HG03064 (cell line): ENCODE measurements at regions not wholly inside any gene's neighbourhood (a gene's known extent, or its start where the extent isn't known, plus 50 kb on each side); places are given as distances from the start of the nearest gene placed in this dataset.

ENCODE experiments used
- ATAC-seq: cut with Tn5 transposase; IDR thresholded peaks from one replicate; pipeline ENCODE4 v1.9.1; 2021; ENCODE audit warnings: low read depth; ENCODE audit not compliant: unreplicated experiment

DNA sequence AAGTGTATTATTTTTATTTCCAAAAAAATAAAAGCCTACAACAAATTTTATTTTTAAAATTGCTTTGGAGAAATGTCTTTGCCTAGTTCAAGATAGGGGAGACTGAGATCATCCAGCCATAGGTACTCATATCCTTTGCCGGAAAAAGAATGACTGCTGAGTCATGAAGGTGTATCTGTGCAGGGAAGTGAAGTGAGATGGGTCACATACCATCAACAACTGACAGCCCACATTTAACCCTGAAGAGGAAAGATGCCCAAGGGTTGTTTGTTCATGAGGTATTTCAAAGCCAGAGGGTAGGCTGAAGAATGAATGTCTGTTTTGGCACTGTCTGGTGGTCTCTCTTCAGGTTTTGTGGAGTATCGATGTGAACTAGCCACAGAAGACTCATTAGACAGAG is 106.7 kb upstream of the TTC29 start:
- no peak for ATAC-seq

DNA sequence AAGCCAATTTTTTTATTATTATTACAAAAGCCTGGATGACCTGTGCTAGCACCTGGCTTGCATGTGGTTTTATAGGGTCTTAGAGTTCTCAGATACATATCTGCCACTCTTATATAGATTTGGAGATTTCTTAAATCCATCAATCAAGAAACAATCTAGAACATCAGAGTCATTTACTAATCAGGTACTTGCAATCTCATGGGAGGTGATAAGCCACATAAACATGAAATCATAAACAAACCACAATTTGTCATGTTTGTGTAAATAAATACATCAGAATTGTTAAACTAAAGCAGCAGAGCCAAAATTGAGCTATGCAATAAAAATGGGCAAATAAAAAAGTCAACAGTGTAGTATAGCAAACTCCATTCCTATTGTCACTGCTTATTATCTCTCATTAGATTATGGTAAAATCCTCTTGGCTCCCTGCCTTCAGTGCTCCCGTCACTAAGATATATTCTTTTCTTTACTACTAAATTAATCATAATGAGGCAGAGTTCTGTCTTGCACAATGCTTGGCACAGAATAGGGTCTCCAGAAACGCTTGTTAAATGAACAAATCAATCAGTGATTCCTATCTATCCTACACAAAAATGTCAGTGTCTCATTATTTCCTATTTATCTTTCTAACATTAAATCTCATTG is 108.7 kb upstream of the TTC29 start:
- no peak for ATAC-seq

DNA sequence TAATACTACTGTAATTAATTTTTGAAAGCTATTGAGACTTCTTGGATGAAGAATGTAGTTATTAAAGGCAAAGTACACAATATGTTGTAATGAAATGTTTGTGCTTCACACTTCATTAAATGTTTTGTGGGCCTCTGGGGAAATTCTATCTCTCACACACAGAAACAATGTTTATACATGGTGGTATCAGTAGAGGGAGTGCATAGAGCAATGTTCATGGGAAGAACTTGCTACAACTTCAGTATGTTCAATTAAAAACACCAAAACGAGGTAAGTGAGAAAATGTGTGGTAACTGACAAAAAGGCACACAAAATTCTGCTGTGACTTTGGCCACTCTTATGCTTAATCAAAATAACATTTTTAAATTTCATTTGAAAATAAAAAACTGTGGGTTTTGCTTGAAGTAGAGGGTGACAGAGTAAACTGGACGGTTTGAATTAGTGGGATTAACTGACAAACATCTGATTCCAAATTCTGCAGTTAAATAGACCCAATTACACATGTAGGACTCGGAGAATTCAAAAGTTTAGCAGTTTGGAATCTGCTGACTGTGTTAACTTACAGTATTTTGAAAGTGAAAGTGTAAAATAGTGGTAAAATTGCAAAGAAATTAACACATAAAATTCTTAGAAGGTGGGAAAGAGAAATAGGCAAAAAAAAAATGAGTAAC is 111.4 kb upstream of the TTC29 start:
- ATAC-seq, result no peak

DNA sequence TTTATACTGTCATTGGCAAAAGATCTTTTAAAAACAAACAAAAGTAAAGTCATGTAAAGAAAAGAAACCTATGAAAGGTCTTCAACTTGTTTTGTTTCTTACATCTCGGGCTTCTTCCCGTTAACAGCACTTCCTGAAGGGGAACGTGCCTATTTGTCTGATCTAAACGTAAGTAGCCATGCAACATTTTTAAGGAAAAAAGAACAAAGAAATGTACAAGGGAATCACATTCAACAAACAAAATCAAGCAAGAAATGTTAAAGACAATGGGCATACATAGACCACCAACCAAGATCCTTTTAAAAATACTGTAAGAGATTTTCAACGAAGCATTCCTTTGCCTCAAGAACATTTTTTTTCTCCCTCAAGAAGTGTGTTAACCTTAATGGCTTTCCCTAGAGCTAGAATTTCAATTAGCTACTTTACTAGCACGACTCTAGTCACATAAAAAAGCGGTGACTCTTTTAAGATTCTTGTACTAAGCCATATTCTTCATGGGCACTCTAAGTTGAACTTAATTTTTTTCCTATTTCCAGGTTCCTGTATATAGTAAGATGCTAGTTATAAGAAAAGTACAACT is 112.0 kb upstream of the TTC29 start:
- no peak for ATAC-seq

DNA sequence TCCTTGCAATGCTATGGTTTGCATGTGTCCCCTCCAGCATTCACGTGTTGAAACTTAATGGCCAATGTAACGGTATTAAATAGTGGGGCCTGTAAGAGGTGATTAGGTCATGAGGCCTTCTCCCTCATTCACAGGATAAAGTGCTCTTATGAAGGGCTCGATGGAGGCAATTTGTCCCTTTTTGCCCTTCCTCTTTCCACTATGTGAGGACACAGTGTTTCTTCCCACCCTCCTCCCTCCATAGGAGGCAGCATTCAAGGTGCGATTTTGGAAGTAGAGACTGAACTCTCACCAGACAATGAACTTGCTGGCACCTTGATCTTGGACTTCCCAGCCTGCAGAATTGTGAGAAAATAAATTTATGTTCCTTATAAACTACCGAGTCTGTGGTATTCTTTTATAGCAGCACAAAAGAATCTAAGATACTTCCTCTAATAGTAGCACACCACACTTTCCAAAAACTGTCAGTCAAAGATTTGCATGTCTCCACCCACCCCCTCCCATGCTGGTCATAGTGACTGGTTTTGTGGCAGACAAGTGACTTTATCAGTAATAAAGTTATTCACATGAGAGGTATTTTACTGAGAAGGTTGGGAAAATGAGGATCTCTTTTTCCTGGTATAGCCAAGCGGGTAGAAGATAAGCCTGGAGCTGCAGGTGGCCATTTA is 113.5 kb upstream of the TTC29 start:
- no peak for ATAC-seq

DNA sequence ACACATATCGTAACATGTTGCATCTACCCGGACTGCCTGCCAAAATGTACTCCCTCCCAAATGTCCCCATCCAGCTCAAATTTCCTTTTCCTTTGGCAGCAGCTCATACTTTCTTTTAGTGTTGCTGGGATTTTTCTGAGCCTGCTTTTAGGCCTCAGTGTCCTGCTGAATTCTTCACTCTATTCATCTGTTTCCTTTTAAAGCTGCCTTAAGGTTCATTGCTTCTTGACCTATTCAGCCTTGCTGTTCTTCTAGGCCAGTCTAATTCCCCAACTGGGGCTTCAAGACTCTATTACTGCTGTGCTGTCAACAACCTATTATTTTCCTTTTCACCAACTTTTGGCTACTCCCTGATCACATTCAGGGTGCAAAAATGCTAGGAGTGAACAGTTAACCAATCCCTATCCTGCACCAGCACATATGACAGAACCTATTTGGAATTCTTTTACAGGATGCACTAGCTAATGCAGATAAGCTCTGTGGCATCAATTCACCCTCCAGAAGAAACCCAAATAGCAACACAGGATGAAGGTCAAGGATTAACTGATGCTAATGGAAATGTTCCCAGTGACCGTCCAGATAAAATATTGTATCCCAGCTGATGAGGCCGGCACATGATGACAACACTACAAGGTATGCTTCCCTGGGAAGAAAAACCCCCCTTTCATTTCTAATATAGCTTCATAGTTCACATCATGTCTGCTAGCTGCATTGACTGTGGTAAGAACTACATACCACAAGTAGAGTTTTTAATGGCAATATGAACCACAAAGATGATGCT is 114.7 kb upstream of the TTC29 start:
- no peak for ATAC-seq

DNA sequence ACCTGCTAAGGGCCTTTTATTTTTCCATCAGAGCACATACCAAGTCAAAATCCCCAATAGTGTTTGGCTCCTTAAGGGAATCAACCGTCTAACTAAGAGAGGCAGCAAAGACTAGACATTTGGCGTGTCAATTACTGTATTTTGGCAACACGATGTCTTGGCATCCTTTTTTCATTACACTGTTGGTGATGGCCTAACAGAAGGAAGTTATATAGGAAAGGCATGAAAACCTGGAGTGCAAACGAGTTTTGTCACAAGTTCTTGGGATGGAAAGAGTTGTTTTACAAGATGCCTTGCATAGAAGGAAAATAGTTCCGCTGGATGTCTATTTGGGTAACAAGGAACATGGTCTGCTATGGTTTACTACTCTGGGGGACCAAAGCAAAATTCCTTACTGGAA is 119.2 kb upstream of the TTC29 start:
- ATAC-seq, result no peak

DNA sequence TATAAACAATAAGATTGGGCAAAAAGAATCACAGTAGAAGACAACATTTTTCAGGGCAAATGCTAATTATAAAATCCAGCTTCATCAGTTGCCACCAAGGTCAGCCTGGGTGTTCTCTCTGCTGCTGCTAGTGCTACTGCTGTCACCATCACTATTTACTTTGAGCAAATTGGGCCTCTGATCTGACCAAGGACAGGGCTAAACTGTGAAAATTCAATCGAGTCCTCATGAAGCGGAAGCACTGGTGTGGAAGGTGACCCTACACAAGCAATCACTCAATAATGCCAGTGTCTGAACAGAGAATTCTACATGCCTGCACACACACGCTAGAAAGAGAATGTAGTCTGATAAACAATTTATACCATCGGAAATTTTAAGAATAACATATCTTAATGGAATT is 122.9 kb upstream of the TTC29 start:
- no peak for ATAC-seq

DNA sequence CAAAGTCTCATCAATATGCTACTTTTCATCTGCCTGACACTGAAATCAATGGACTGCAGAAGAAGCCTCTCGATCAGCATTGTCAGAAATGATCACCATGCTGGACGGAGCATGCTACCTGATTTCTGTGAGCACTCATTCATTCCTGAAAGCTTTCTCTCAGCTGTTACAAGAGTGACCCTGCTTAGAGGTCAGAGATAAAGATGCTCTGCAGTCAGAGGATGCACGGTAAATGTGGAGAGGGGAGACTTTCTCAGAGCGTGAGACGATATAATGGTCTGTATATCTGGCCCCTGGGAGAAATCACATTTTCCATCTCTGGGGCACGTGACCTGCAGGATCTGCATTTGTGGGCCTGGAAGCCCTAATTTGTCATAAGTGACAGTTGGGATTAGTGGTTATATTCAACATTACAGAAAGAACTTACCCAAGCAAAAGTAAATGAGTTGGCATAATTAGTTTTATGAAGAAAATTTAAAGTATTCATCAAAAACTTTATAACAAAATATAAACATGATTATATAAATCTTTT is 125.6 kb upstream of the TTC29 start:
- ATAC-seq, result no peak

DNA sequence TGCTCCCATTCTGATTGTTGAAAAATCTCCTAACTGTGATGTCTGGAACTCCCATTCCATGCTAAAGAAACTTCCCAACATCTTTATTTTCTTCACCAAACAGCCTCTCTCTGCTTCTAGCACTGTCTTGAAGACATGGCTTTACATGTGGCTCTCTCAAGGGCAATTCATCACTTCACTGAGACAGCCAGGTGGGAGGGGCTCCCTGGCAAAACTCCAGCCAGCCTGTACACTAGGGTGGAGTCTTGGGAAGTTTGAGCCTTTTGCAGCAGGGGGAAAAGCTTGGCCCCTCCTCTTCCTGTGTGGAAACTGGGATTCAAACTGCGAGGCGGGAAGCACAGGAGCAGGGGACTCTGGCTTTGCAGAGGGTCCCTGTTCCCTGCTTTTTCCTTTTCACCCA is 130.5 kb upstream of the TTC29 start:
- no peak for ATAC-seq

DNA sequence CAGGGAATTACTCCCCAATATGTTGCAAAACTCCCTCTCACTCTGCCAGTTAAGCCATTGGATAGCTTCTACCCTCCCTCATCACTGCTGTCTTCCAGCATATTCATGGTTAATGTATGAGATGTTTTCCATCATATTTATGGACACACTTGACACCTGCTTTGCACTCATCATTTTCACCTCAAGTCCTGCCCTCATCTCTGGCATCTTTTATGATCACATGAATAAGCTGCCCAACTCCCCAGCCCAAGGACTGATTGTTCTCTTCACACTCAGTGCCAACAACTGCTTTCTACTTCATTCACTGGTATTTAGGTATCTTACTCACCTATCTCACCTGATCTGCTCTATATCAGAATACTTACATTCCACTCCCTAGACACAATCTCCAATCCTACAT is 131.1 kb upstream of the TTC29 start:
- ATAC-seq, result no peak

DNA sequence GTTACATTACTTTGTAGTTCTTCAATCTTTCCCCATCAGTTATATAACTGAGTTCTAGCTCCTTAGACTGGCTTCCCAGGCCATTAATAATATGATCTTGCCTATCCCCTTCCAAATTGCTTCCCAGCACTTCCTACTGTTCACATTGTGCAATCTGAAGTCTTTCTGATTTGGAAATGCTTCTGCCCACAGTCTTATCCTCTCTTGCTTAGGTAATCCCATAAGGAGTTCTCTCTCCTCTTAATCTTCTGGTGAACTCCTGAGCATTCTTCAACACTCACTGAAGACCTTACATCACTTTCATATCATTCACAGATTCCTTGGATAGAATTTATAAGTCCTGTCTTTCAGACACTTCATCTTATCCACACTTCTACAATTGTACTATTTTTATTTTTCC is 132.7 kb upstream of the TTC29 start:
- ATAC-seq, result no peak

DNA sequence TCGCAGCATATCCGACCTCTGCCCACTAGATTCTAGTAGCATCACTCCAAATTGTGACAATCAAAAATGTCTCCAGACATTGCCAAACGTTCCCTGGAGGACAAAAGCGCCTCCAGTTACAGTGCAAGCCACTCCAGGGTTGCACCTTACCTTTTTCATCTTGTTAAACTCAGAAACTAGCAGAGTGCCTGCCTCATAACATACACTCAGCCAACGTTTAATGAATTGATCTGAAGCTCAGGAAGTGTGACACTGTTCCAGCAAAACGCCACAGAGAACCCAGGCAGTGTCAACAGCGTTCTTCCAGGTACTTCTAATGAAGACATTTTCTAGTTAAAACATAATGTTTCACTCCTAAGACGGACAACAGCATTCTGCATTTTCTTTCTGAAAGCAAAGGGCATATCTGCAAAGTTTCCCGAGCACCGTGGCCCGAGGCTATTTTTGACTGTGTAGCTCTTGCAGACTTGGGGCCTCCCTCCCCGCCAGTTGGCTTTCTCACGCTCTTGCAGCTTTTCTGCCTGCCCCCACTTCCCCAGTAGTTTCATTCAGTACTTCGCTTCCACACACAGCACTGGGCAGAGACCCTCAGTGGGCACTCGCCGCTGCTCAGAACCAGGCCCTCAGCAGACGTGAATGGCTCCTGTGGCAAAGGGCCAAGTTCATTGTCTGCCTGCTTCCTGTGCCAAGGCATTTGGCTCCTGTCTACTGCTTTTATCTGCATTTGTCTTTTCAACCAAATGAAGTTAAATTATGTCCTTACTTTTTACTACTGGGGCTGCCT is 133.4 kb upstream of the TTC29 start:
- no peak for ATAC-seq

DNA sequence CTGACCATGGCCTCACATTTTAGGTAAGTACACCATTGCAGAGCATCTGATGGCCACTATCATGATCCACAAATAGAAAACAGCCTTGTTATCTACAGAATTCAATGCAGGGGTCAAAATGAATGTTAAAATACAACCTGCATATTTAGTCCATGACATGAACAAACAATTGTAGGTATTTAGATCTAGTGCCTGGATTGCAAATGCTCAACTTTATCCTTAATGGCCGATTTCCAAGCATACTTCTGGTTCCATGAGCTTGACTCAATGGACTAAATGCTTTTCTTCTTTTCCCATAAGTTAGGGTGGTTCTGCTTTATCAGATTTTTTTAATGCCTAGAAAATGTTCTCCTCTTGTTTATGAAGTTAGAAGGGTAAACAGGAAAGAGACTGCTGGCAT is 139.2 kb upstream of the TTC29 start:
- ATAC-seq, result no peak

DNA sequence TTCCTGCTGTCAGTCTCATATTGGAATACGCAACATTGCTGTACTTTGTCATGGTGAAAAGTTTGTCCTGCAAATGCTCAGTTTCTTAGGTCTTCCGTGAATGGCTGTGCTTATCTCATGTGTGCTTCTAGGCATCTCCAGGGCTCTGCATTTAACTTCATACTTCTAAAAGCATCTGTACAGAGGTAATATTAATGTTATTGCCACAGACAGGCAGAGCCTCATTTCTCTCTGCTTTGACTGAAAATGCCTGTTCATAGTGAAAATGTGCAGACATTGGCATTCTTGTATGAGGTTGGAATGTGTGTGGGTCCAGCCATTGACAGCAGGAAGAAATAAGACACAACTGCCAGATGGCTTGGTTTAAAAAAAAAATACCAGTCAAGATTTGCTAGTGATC is 140.1 kb upstream of the TTC29 start:
- ATAC-seq, result no peak

DNA sequence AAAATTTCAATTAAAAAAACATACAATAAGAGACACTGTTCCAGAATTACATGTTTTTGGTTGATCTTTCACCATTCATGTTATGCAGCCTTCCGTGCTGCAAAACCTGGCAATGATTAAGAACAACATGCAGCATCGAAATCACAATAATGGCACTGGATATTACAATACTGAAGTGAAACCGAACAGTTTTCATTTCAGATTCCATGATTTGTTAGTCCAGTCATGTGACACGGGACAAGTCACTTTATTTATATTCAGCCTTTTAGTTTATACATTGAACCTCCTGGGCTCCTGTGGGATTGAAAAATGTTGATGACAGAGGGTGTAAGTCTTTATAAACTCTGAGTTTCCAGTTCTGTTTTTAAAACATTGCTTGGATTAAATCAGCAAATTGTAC is 142.5 kb upstream of the TTC29 start:
- ATAC-seq, result no peak

DNA sequence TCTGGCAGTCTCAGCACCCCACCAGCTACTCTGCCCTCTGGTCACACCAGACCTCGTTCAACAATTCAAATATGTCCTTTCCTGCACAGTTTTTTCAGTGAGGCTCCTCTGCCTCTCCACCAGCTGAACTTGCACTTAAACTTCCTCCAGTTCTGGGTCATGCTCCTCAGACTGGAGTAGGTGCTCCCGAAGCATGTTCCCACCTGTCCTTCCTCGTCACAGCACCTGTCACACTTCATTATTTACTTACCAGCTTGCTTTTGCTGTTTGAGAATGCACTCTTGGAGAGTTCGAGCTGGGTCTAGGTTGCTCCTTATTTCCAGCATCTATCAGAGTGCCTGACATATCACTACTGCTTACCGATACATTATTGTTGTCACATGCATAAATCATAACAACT is 144.8 kb upstream of the TTC29 start:
- no peak for ATAC-seq

DNA sequence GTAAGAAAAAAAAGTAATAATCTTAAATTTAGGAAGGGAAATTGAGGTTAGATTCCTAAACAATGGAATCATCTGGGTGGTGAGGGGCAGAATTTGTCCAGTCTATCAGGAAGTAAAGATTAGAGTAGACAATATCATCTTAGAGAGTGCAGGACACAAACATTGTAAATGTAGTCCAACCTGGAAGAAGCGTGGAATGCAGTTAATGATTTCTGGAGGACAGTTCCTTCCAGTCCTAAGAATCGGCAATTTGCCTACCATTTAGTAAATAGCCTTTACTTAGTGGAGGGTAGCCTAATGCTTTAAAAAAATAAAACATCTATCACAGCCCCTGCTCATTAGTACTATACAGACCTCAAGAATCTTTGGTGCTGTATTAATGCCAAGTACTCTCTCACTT is 147.5 kb upstream of the TTC29 start:
- no peak for ATAC-seq

DNA sequence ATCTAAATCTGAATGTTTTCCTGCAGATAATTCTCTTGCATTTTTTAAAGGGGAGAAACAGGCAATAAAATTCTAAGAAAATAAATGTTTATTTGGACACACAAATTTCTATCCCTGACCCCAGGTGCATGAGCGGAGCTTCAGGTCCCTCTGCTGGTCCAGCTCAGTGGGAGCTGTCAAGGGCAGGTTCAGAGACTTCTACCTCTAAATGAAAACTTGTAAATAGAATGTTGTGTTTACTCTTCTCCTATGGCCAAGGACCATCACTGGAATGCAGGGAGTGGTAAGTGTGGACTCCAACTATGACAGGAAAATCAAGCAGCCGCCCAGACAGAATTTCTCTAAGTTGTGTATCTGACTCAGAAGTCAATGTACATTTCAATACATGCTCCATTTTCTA is 148.6 kb upstream of the TTC29 start:
- no peak for ATAC-seq
